GM12865 (cell line): ENCODE measurements at regions not wholly inside any gene's neighbourhood (a gene's known extent, or its start where the extent isn't known, plus 50 kb on each side); places are given as distances from the start of the nearest gene placed in this dataset.

Experiments
- DNase-seq: peaks from one replicate; pipeline ENCODE4 v3.0.0; 2010; ENCODE audit warnings: low read depth
- H3K4me3 ChIP-seq: 2 replicates; pipeline ENCODE4 v1.5.1; 2011; ENCODE audit warnings: mild to moderate bottlenecking, low read depth, low read length, control low read depth
- TF ChIP-seq, protein P1 (sequence below): IDR thresholded peaks from 2 replicates; pipeline ENCODE4 v1.5.1; 2011; ENCODE audit warnings: low read length, control low read depth, low read depth, inconsistent platforms; ENCODE audit not compliant: insufficient read depth; ENCODE audit errors: missing control alignments

- DNase-seq = no peak
- TF ChIP-seq, protein P1, sequence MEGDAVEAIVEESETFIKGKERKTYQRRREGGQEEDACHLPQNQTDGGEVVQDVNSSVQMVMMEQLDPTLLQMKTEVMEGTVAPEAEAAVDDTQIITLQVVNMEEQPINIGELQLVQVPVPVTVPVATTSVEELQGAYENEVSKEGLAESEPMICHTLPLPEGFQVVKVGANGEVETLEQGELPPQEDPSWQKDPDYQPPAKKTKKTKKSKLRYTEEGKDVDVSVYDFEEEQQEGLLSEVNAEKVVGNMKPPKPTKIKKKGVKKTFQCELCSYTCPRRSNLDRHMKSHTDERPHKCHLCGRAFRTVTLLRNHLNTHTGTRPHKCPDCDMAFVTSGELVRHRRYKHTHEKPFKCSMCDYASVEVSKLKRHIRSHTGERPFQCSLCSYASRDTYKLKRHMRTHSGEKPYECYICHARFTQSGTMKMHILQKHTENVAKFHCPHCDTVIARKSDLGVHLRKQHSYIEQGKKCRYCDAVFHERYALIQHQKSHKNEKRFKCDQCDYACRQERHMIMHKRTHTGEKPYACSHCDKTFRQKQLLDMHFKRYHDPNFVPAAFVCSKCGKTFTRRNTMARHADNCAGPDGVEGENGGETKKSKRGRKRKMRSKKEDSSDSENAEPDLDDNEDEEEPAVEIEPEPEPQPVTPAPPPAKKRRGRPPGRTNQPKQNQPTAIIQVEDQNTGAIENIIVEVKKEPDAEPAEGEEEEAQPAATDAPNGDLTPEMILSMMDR = no peak
- H3K4me3 ChIP-seq = no peak overlapping the region
Measured at GRCh38 chr12:74129702-74130101, 407.9 kb upstream of the ATXN7L3B start.

DNA sequence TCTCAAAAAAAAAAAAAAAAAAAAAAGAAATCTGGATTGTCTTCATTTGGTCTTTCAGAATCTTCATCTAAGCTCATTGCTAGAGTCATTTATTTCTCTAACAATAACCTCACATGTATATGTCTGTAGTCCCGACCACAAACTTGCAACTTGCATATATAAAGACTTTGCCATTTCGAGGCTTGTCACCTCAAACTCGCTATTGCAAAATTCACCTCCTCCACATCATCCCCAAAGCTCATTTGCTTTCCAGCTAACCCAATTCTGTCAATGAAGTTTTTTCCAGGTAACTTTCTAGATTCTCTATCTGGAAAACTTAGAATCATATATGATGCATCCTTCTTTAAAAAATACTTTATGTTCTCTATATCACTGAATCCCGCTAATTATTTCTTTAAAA is 393.2 kb upstream of the ATXN7L3B start:
- DNase-seq = no peak

GRCh38 chr12:74145328-74145727 is 392.3 kb upstream of the ATXN7L3B start:
- no peak for DNase-seq
- no peak overlapping the region for H3K4me3 ChIP-seq
- TF ChIP-seq, protein P1 = no peak

More for the DNA sequence above, 393.2 kb upstream of the ATXN7L3B start:
- H3K4me3 ChIP-seq = no peak overlapping the region
- TF ChIP-seq, protein P1 = no peak

GRCh38 chr12:74148849-74149248 is 388.8 kb upstream of the ATXN7L3B start:
- no peak for DNase-seq
- TF ChIP-seq, protein P1 = no peak
- H3K4me3 ChIP-seq = no peak overlapping the region

GRCh38 chr12:74152370-74152769 is 385.3 kb upstream of the ATXN7L3B start:
- H3K4me3 ChIP-seq = no peak overlapping the region
- TF ChIP-seq, protein P1 = no peak
- no peak for DNase-seq

DNA sequence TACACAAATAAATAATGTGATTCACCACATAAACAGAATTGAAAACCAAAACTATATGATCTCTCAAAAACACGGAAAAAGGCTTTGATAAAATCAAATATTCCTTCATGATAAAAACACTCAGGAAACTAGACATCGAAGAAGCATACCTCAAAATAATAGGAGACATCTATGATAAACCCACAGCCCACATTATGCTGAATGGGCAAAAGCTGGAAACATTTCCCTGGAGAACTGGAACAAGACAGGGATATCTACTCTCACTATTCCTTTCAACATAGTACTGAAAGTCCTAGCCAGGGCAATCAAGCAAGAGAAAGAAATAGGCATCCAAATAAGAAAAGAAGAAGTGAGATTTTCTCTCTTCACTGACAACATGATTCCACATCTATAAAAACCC is 371.5 kb upstream of the ATXN7L3B start:
- DNase-seq = no peak
- H3K4me3 ChIP-seq = no peak overlapping the region
- TF ChIP-seq, protein P1 = no peak

- TF ChIP-seq, protein P1 = no peak
- DNase-seq = no peak
- H3K4me3 ChIP-seq = no peak overlapping the region
Measured at GRCh38 chr12:74169607-74170006, 368.0 kb upstream of the ATXN7L3B start.
